COR-L47 (cell line): ENCODE measurements at regions not wholly inside any gene's neighbourhood (a gene's known extent, or its start where the extent isn't known, plus 50 kb on each side); places are given as distances from the start of the nearest gene placed in this dataset.

Source experiments
- DNase-seq: peaks from one replicate; lab custom pipeline; 2025; lab: John Stamatoyannopoulos, UW

- DNase-seq, result no peak
Observed at GRCh38 chr11:34564406-34564805, 50.8 kb upstream of the ELF5 start.

DNA sequence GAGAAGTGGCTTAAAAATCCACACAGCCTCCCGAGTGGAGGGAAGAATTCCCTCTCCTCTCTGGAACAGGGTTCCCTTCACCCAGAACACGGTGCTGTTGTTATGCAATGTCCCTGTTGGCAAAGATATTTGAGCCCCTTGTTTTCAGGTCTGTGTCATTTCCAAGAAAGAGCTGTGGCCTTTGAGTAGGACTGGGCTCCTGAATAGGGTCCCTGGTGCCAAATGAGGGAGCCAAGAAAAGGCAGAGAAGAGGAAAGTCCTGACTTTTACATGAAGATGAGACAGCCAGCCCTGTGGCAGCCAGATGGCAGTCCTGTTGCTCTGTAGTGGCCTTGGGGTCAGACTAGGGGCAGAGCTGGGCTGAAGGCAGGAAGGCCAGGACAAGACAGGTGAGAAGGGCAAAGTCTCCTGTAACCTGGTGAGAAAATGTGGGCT lies 51.2 kb upstream of the ELF5 start:
- no peak for DNase-seq

GRCh38 chr11:34565417-34566207 lies 52.0 kb upstream of the ELF5 start:
- DNase-seq, result no peak

- DNase-seq, result no peak
Observed at GRCh38 chr11:34566208-34566551, 52.6 kb upstream of the ELF5 start.

DNA sequence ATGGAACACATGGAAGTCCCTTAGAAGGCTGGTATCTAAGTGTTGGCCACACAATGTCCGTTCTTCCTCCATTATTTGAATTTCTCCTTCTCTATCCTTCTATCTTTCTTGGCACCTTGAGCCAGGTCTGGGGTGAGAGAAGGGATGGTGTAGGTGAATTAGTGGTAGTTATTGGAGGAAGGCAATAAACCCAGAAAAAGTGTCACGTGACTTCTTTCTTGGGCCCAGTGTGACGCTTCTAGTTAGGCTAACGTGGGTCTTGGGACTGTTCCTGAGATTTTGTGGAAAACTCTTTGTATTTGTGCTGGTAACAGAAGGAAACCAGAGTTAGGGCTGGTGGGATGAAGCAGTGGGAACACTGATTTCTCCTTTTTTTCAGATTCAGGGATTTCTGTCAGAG lies 53.1 kb upstream of the ELF5 start:
- no peak for DNase-seq

- peak; percentile 56 for DNase-seq
Observed at GRCh38 chr11:34567733-34568132, 53.2 kb upstream of the EHF start.

DNA sequence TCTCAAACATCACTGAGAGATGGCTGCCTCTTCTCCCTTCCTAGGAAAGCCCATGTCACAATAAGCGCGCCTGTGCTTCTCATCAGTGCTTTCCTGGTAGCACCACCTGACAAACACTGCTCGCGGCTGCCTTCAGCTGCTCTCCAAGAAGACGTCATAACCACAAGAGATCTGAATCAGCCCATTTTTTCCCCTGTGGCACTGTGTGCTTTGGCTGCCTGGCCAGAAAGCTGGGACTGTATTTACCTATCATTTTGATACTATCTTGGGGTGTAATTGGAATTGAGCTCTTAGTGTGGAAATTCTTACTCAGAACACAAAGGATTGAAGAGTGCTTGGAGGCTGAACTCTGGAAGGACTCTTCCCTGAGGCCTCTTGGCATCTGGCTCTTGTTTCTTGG lies 50.3 kb upstream of the EHF start:
- no peak for DNase-seq
